ENCODE measurements at regions not wholly inside any gene's neighbourhood (a gene's known extent, or its start where the extent isn't known, plus 50 kb on each side); places are given as distances from the start of the nearest gene placed in this dataset.
A peak's percentile ranks its signal among the peaks of the same experiment; 100 is the strongest.

GRCh38 chr14:61129168-61129745 lies 148.2 kb downstream of the SLC38A6 start:
- H3K79me2 ChIP-seq (ENCODE audit: control insufficient read depth, insufficient read depth, low read length): no peaks in the 10 kb centered on the region
- H3K4me1 ChIP-seq (ENCODE audit: control insufficient read depth, extremely low read depth, insufficient read depth, low read length): peaks cover 26% of the 10 kb centered on the region
- H3K4me3 ChIP-seq (replicated peaks in 1 of 4; ENCODE audit: control extremely low read depth in 1 of 4, insufficient read depth in 1 of 4, low read depth in 3 of 4, low read length in 4 of 4): no peak overlapping the region
- H2AFZ ChIP-seq (ENCODE audit: low read length): no peak overlapping the region
- no peaks in the 10 kb centered on the region for H3K27me3 ChIP-seq (ENCODE audit: control insufficient read depth, insufficient read depth, low read length)
- no peak for DNase-seq (ENCODE audit: low read depth in 2 of 2)
- no peak for TF ChIP-seq EZH2 (IDR thresholded peaks at IDR 0.05; ENCODE audit: low read length, missing control alignments)
- TF ChIP-seq CTCF (conservative IDR thresholded peaks at IDR 0.05 in 1 of 2, IDR thresholded peaks at IDR 0.05 in 1 of 2; ENCODE audit: low read depth in 1 of 2, low read length in 2 of 2): no peak
- H3K9me3 ChIP-seq (ENCODE audit: control insufficient read depth, insufficient read depth, low read depth, low read length): no peaks in the 10 kb centered on the region
- H3K27ac ChIP-seq (ENCODE audit: insufficient read depth, low read length): no peak overlapping the region
- H3K9ac ChIP-seq (ENCODE audit: insufficient read depth, low read length): no peak overlapping the region
- H3K36me3 ChIP-seq (ENCODE audit: control insufficient read depth, insufficient read depth, low read length): no peaks in the 10 kb centered on the region
- H3K4me2 ChIP-seq (ENCODE audit: extremely low read depth, insufficient read depth, low read length): no peak overlapping the region
- no peaks in the 10 kb centered on the region for H4K20me1 ChIP-seq (ENCODE audit: control insufficient read depth, extremely low read depth, insufficient read depth, low read length)

GRCh38 chr14:61128382-61129167 lies 147.5 kb downstream of the SLC38A6 start:
- Histone ChIP-seq H3K27me3 (ENCODE audit: control insufficient read depth, insufficient read depth, low read length) (no peaks in the 10 kb centered on the region), H3K4me3 (replicated peaks in 1 of 4; ENCODE audit: control extremely low read depth in 1 of 4, insufficient read depth in 1 of 4, low read depth in 3 of 4, low read length in 4 of 4) (no peak overlapping the region), H3K4me1 (ENCODE audit: control insufficient read depth, extremely low read depth, insufficient read depth, low read length) (peaks cover 26% of the 10 kb centered on the region), H3K9ac (ENCODE audit: insufficient read depth, low read length) (no peak overlapping the region), H3K4me2 (ENCODE audit: extremely low read depth, insufficient read depth, low read length) (no peak overlapping the region), H3K79me2 (ENCODE audit: control insufficient read depth, insufficient read depth, low read length) (no peaks in the 10 kb centered on the region), H3K9me3 (ENCODE audit: control insufficient read depth, insufficient read depth, low read depth, low read length) (no peaks in the 10 kb centered on the region), H4K20me1 (ENCODE audit: control insufficient read depth, extremely low read depth, insufficient read depth, low read length) (no peaks in the 10 kb centered on the region), H3K27ac (ENCODE audit: insufficient read depth, low read length) (no peak overlapping the region), H2AFZ (ENCODE audit: low read length) (peak overlapping the region; percentile 49), H3K36me3 (ENCODE audit: control insufficient read depth, insufficient read depth, low read length) (no peaks in the 10 kb centered on the region)
- DNase-seq (ENCODE audit: low read depth in 2 of 2): no peak
- no peak for TF ChIP-seq CTCF (conservative IDR thresholded peaks at IDR 0.05 in 1 of 2, IDR thresholded peaks at IDR 0.05 in 1 of 2; ENCODE audit: low read depth in 1 of 2, low read length in 2 of 2)

- Histone ChIP-seq H3K36me3 (ENCODE audit: control insufficient read depth, insufficient read depth, low read length) (no peaks in the 10 kb centered on the region), H3K79me2 (ENCODE audit: control insufficient read depth, insufficient read depth, low read length) (no peaks in the 10 kb centered on the region), H3K9me3 (ENCODE audit: control insufficient read depth, insufficient read depth, low read depth, low read length) (no peaks in the 10 kb centered on the region), H3K27me3 (ENCODE audit: control insufficient read depth, insufficient read depth, low read length) (no peaks in the 10 kb centered on the region), H3K4me2 (ENCODE audit: extremely low read depth, insufficient read depth, low read length) (peak overlapping the region; percentile 67), H4K20me1 (ENCODE audit: control insufficient read depth, extremely low read depth, insufficient read depth, low read length) (no peaks in the 10 kb centered on the region), H3K4me1 (ENCODE audit: control insufficient read depth, extremely low read depth, insufficient read depth, low read length) (peaks cover 22% of the 10 kb centered on the region), H3K27ac (ENCODE audit: insufficient read depth, low read length) (peak overlapping the region; percentile 41), H3K9ac (ENCODE audit: insufficient read depth, low read length) (no peak overlapping the region), H3K4me3 (replicated peaks in 1 of 4; ENCODE audit: control extremely low read depth in 1 of 4, insufficient read depth in 1 of 4, low read depth in 3 of 4, low read length in 4 of 4) (no peak overlapping the region), H2AFZ (ENCODE audit: low read length) (no peak overlapping the region)
- TF ChIP-seq CTCF (conservative IDR thresholded peaks at IDR 0.05 in 1 of 2, IDR thresholded peaks at IDR 0.05 in 1 of 2; ENCODE audit: low read depth in 1 of 2, low read length in 2 of 2): no peak
- TF ChIP-seq EZH2 (IDR thresholded peaks at IDR 0.05; ENCODE audit: low read length, missing control alignments): no peak
- DNase-seq (ENCODE audit: low read depth in 2 of 2): no peak
These were observed 145.8 kb downstream of the SLC38A6 start for GRCh38 chr14:61126603-61127498.
